ENCODE measurements at regions not wholly inside any gene's neighbourhood (a gene's known extent, or its start where the extent isn't known, plus 50 kb on each side); places are given as distances from the start of the nearest gene placed in this dataset.

- no peak for DNase-seq
Observed at GRCh38 chr9:11001546-11001945, 388.7 kb upstream of the PTPRD start.

- no peak for DNase-seq
Observed at GRCh38 chr9:11002705-11003104, 389.9 kb upstream of the PTPRD start.

DNA sequence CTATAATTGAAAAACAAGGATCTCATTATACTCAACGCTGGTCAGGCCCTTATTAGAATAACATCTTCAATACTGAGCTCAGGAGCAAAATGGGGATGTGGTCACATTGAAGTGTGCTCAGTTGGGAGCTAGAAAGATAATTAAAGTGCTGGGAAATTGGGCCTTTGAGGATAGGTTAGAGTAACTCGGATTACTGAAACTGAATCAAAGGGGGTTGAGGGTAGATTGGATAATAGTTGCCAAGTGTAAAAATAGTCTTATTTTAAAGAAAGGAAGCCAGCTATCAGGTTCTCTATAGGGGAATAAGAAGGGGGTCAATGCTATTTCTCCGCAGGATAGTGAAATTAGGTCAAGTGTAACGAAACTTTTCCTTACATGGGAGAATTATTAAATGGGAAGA, 391.0 kb upstream of the PTPRD start:
- DNase-seq: no peak

DNA sequence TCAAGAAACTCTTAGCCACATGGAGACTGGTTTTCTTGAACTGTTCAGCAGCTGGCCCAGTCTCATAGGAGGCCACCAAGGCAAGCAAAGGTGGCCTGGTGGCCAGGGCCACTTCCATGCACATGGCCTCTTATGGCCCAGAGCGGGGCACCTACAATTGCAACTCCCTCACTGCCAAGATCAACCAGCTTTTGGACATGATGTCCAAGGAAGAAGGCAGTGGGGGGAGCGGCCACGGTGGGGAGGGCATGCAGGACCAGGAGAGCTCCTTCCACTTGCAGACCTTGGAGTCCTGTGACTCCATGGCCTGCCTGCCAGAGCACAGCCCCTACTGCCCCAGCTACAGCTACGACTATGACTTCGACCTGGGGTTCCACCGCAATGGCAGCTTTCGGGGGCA, 398.9 kb upstream of the PTPRD start:
- DNase-seq: no peak

DNA sequence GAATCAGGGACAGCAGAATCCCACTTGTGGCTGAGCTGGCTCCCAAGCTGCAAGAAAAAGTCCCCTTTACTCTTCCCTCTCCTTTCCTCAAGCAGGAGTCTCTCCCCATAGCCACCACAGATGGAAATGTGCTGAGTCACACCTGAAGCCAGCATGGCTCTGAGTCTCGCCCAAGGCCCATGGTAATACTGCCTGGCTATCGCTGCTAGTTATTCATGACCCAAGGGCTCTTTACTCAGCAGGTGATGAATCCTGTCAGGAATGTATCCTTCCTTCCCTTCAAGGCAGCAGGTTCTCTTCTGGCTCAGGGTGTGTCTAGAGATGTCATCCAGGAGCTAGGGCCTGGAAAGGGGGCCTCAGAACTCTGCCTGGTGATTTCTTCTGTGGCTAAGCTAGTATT, 403.3 kb upstream of the PTPRD start:
- DNase-seq: no peak

- no peak for DNase-seq
Observed at GRCh38 chr9:11023201-11023600, 410.4 kb upstream of the PTPRD start.

GRCh38 chr9:11025775-11026174, 413.0 kb upstream of the PTPRD start:
- DNase-seq: no peak

- no peak for DNase-seq
Observed at GRCh38 chr9:11038366-11038765, 425.6 kb upstream of the PTPRD start.

DNA sequence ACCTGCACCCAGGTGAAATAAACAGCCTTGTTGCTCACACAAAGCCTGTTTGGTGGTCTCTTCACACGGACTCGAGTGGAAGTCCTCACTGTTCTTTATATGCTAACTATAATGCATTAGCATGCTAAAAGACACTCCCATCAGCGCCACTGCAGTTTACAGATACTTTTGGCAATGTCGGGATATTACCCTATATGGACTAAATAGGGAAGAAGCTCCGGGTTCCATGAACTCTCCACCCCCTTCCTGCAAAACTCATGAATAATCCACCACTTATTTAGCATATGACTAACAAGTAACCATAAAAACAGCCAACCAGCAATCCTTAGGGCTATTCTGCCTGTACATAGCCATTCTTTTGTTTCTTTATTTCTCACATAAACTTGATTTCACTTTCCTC, 426.2 kb upstream of the PTPRD start:
- no peak for DNase-seq

- no peak for DNase-seq
Observed at GRCh38 chr9:11045589-11045988, 432.8 kb upstream of the PTPRD start.

DNA sequence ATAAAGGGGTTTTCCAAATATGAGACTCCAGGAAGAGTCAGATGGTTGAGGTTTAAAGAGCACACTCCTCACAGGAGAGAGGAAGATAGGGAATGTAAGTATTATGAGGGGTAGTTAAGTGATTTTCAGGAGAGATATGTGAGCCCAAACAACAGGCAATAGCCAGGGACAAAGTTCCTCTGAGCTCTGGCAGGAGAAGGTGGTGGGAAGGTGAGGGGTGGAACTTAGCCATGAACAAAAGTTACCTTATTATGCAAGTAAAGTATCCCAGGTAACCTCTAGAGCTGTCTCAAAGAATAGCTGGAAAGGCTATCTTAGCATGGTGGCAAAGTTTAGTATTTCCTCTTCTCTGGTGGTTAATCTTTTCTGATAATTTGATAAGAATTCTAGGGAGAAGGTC, 450.5 kb upstream of the PTPRD start:
- no peak for DNase-seq

- no peak for DNase-seq
Observed at GRCh38 chr9:11064909-11065308, 452.1 kb upstream of the PTPRD start.

GRCh38 chr9:11072176-11072575, 459.4 kb upstream of the PTPRD start:
- peak in 1 of 2 experiments; percentile 23 for DNase-seq

- DNase-seq: no peak
Observed at GRCh38 chr9:11086561-11086960, 473.8 kb upstream of the PTPRD start.

DNA sequence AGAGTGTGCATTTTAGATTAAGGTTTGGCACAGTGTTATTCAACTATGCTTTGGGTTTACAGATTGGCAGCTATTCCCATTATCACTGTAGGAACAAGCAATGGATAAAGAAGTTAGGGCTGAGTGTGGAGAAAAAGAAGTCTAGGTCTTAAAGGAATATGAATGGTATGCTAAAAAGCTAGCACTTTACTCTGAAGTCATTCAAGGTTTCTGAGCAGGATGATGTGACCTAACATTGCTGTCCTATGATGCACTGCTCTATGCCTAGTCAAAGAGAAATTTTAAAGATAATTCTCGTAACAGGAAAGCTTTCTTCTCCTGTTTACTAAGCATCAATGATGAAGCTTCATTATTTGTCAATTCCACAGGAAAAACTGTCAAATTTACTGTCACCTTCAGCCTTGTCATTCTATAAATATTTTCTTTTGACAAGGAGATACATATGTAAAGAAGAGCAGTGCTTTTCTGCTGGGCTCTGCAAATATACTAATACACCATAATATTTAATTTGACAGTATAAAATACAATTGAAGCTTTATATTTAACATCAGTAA, 476.1 kb upstream of the PTPRD start:
- no peak for DNase-seq

DNA sequence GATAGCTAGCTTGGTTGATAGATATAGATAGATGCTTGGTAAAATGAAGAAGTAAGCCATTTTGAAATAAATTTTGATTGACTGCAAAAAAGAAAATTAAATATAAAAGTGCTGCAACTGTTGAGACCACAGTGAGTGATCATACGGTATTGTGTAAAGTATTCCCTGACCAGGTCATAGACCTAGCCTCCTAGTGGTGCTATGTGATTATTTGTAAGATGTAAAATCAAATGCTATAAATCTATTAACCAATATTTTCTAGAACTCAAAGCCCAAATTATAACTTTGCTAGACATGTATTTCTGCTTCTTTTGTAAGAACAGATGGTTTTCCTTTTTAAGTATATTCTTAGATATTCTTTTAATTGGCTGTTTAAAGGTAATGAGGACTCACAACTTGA, 480.2 kb upstream of the PTPRD start:
- no peak for DNase-seq

- no peak for DNase-seq
Observed at GRCh38 chr9:11097020-11097419, 484.2 kb upstream of the PTPRD start.

- no peak for DNase-seq
Observed at GRCh38 chr9:11103525-11103924, 490.7 kb upstream of the PTPRD start.

DNA sequence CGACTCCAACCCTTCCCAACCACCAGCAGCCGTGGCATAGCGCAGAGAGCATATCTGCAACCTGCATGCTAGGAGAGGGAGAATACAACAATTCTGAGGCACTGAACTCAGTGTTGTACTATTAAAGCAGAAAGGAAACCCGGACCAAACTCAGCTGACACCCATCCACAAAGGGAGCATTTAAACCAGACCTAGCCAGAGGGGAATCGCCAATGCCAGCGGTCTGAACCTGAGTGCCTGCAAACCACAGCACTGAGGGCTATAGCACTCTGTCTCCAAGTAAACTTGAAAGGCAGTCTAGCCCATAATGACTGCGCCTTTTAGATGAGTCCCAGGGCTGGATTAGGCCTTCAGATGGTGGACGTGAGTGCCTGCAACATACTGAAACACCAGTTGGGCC, 494.4 kb upstream of the PTPRD start:
- DNase-seq: no peak

- no peak for DNase-seq
Observed at GRCh38 chr9:11128156-11128555, 515.4 kb upstream of the PTPRD start.

DNA sequence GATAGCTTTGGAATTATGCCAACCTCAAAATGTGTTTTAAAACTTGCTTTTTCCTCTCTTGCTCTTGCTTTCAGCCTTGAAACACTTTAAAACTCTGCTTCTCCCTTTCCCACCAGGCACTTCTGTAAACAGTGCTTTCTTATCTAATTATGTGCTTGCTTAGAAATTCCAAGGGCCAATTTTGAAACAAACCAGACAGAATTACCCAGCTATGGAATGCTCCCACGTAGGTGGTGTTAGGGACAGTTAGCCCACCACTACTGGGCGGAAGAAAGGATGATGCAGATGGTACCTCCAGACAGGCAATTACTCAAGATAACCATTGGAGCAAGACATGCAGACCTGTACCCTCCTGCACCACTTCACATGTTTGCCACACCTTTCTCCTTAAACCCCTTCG, 523.0 kb upstream of the PTPRD start:
- DNase-seq: no peak

GRCh38 chr9:11141357-11141756, 528.6 kb upstream of the PTPRD start:
- no peak for DNase-seq

DNA sequence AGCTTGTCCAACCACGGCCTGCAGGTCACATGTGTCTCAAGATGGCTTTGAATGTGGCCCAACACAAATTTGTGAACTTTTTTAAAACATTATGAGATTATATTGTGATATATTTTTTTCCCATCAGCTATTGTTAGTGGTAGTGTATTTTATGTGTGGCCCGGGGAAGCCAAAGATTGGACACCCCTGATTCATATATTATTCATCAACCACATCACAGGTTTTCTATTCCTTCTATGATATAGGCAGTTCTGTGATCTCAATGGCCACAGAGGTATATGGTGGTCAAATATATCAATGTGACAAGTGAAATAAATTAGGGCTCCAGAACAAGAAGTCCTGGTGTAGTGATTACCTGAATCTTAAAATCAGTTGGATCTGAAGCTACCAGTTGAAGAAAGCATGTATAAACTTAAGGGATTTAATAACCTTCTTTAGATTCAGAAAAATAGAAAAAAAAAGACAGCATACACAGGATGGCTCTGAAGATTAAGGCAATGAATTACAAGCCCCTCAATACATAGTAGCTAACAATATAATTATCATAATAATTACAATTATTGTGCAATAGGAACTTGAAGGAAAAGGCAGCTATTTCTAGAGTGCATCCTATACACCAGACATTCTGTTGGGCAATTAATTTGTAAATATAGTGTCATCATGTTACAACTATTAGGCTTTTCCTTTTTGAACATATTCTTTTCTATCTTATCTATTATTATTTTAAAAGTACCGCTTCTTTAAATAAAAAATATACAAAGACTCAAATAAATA, 530.4 kb upstream of the PTPRD start:
- no peak for DNase-seq

GRCh38 chr9:11144746-11145145, 531.9 kb upstream of the PTPRD start:
- DNase-seq: no peak

DNA sequence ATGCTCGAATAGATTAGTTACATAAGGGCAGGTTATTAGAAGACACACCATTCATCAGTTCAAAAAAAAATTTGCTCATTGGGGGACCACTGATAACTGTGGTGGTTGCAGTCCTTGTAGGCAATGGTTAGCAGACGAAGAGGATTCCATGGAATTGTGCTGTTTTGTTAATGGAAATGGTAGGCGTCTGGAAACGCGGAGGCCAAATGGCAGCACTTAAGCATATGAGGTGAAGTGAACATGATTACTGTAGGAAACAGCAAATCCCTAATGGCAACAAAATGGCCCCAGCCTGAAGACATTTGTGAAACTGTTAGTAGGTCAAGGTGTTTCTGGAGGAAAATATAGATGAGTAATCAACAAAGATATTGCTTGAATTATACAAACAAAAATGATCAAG, 535.4 kb upstream of the PTPRD start:
- no peak for DNase-seq
